SK-N-SH treated with all-trans-retinoic acid at 6 μM for 48 hours (cell line): ENCODE measurements at regions not wholly inside any gene's neighbourhood (a gene's known extent, or its start where the extent isn't known, plus 50 kb on each side); places are given as distances from the start of the nearest gene placed in this dataset.

Experiments
- ATAC-seq: fragments of 200-7000 bp; cut with Tn5 transposase; 3 replicates; pipeline ENCODE4 v1.9.1; 2020; ENCODE audit warnings: mild to moderate bottlenecking, moderate library complexity
- ARNTL ChIP-seq: fragments of 450-650 bp; formaldehyde crosslinking; IDR thresholded peaks from 2 replicates; pipeline ENCODE4 v1.5.0; 2020; ENCODE audit warnings: low read depth, mild to moderate bottlenecking, moderate library complexity, borderline replicate concordance
- CSDC2 ChIP-seq: fragments of 250-450 bp; sonication (Bioruptor Pico); IDR thresholded peaks from 2 replicates; pipeline ENCODE4 v1.5.0; 2020; ENCODE audit warnings: mild to moderate bottlenecking, moderate library complexity
- ESRRG ChIP-seq: fragments of 250-450 bp; sonication (Bioruptor Pico); IDR thresholded peaks from 2 replicates; pipeline ENCODE4 v1.6.1; 2021; ENCODE audit warnings: mild to moderate bottlenecking
- GLIS3 ChIP-seq: fragments of 250-450 bp; sonication (Bioruptor Pico); IDR thresholded peaks from 2 replicates; pipeline ENCODE4 v1.5.0; 2020; ENCODE audit warnings: mild to moderate bottlenecking, moderate library complexity
- ISL1 ChIP-seq: fragments of 250-450 bp; sonication (Bioruptor Pico); IDR thresholded peaks from 2 replicates; pipeline ENCODE4 v2.1.2; 2022; ENCODE audit warnings: mild to moderate bottlenecking, moderate library complexity
- PPARA ChIP-seq: fragments of 250-450 bp; sonication (Bioruptor Pico); IDR thresholded peaks from 2 replicates; pipeline ENCODE4 v1.5.0; 2020; ENCODE audit warnings: mild to moderate bottlenecking, borderline replicate concordance
- SNAI2 ChIP-seq: fragments of 250-450 bp; sonication (Bioruptor Pico); IDR thresholded peaks from 2 replicates; pipeline ENCODE4 v1.5.0; 2020; ENCODE audit warnings: mild to moderate bottlenecking, moderate library complexity
- TOX ChIP-seq: fragments of 250-450 bp; sonication (Bioruptor Pico); IDR thresholded peaks from 2 replicates; pipeline ENCODE4 v1.8.0; 2021; ENCODE audit warnings: mild to moderate bottlenecking, moderate library complexity, borderline replicate concordance
- ZC3H10 ChIP-seq: fragments of 250-450 bp; sonication (Bioruptor Pico); IDR thresholded peaks from 2 replicates; pipeline ENCODE4 v1.5.1; 2021; ENCODE audit warnings: mild to moderate bottlenecking, moderate library complexity
- ZFP3 ChIP-seq: fragments of 250-450 bp; sonication (Bioruptor Pico); IDR thresholded peaks from 2 replicates; pipeline ENCODE4 v1.5.0; 2020; ENCODE audit warnings: mild to moderate bottlenecking, moderate library complexity
- ZFP30 ChIP-seq: fragments of 450-650 bp; formaldehyde crosslinking; IDR thresholded peaks from 2 replicates; pipeline ENCODE4 v1.5.0; 2022; ENCODE audit warnings: mild to moderate bottlenecking, moderate library complexity
- ZNF565 ChIP-seq: fragments of 450-650 bp; formaldehyde crosslinking; conservative IDR thresholded peaks from 2 replicates; pipeline ENCODE4 v1.5.0; 2020; ENCODE audit warnings: low read depth, mild to moderate bottlenecking, moderate library complexity
- TF ChIP-seq, protein P1 (sequence below): fragments of 250-450 bp; sonication (Bioruptor Pico); IDR thresholded peaks from 2 replicates; pipeline ENCODE4 v1.5.1; 2021; ENCODE audit warnings: mild to moderate bottlenecking, moderate library complexity
- TF ChIP-seq, protein P2 (sequence below): fragments of 250-450 bp; sonication (Bioruptor Pico); IDR thresholded peaks from 2 replicates; pipeline ENCODE4 v1.5.0; 2020; ENCODE audit warnings: mild to moderate bottlenecking, moderate library complexity
- TF ChIP-seq, protein P3 (sequence below): fragments of 250-450 bp; sonication (Bioruptor Pico); IDR thresholded peaks from 2 replicates; pipeline ENCODE4 v1.5.1; 2020; ENCODE audit warnings: low read depth, mild to moderate bottlenecking, moderate library complexity
- TF ChIP-seq, protein P4 (sequence below): fragments of 250-450 bp; sonication (Bioruptor Pico); IDR thresholded peaks from 2 replicates; pipeline ENCODE4 v1.8.0; 2020; ENCODE audit warnings: mild to moderate bottlenecking, moderate library complexity, borderline replicate concordance
- TF ChIP-seq, protein P5 (sequence below): fragments of 250-450 bp; sonication (Bioruptor Pico); IDR thresholded peaks from 2 replicates; pipeline ENCODE4 v1.8.0; 2021; ENCODE audit warnings: low read depth, mild to moderate bottlenecking, moderate library complexity, borderline replicate concordance

DNA sequence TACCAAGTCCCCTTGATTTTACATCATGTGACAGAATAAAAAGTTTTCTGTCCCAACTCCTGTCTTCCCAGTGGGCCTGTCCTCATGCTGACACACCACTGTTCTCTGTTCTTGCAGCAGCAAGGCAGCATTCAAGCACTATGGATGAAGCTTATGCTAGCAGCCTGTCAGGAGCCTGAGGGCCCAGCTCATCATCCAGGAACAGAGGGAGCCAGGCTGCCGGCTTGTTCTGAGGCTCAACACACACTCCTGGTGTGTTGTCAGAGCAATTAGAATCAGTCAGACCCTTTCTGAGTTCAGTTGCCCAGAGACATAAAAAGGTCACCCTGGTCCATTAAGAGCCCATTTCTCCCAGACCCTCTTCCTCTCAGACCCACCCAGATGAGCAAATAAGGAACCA is 282.9 kb downstream of the SEC16B start:
- TF ChIP-seq ZNF565 = no peak
- TF ChIP-seq ISL1 (CRISPR knock-in tag) = no peak
- TF ChIP-seq ZFP3 (CRISPR knock-in tag) = no peak
- TF ChIP-seq, protein P1, sequence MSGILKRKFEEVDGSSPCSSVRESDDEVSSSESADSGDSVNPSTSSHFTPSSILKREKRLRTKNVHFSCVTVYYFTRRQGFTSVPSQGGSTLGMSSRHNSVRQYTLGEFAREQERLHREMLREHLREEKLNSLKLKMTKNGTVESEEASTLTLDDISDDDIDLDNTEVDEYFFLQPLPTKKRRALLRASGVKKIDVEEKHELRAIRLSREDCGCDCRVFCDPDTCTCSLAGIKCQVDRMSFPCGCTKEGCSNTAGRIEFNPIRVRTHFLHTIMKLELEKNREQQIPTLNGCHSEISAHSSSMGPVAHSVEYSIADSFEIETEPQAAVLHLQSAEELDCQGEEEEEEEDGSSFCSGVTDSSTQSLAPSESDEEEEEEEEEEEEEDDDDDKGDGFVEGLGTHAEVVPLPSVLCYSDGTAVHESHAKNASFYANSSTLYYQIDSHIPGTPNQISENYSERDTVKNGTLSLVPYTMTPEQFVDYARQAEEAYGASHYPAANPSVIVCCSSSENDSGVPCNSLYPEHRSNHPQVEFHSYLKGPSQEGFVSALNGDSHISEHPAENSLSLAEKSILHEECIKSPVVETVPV (CRISPR knock-in tag) = no peak
- TF ChIP-seq ZC3H10 (CRISPR knock-in tag) = no peak
- TF ChIP-seq, protein P2, sequence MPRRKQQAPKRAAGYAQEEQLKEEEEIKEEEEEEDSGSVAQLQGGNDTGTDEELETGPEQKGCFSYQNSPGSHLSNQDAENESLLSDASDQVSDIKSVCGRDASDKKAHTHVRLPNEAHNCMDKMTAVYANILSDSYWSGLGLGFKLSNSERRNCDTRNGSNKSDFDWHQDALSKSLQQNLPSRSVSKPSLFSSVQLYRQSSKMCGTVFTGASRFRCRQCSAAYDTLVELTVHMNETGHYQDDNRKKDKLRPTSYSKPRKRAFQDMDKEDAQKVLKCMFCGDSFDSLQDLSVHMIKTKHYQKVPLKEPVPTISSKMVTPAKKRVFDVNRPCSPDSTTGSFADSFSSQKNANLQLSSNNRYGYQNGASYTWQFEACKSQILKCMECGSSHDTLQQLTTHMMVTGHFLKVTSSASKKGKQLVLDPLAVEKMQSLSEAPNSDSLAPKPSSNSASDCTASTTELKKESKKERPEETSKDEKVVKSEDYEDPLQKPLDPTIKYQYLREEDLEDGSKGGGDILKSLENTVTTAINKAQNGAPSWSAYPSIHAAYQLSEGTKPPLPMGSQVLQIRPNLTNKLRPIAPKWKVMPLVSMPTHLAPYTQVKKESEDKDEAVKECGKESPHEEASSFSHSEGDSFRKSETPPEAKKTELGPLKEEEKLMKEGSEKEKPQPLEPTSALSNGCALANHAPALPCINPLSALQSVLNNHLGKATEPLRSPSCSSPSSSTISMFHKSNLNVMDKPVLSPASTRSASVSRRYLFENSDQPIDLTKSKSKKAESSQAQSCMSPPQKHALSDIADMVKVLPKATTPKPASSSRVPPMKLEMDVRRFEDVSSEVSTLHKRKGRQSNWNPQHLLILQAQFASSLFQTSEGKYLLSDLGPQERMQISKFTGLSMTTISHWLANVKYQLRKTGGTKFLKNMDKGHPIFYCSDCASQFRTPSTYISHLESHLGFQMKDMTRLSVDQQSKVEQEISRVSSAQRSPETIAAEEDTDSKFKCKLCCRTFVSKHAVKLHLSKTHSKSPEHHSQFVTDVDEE = no peak
- TF ChIP-seq ESRRG (CRISPR knock-in tag) = no peak
- TF ChIP-seq CSDC2 = no peak
- no peak for TF ChIP-seq ZFP30 (CRISPR knock-in tag)
- TF ChIP-seq, protein P3, sequence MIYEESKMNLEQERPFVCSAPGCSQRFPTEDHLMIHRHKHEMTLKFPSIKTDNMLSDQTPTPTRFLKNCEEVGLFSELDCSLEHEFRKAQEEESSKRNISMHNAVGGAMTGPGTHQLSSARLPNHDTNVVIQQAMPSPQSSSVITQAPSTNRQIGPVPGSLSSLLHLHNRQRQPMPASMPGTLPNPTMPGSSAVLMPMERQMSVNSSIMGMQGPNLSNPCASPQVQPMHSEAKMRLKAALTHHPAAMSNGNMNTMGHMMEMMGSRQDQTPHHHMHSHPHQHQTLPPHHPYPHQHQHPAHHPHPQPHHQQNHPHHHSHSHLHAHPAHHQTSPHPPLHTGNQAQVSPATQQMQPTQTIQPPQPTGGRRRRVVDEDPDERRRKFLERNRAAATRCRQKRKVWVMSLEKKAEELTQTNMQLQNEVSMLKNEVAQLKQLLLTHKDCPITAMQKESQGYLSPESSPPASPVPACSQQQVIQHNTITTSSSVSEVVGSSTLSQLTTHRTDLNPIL (CRISPR knock-in tag) = no peak
- TF ChIP-seq ARNTL (CRISPR knock-in tag) = no peak
- TF ChIP-seq, protein P4, sequence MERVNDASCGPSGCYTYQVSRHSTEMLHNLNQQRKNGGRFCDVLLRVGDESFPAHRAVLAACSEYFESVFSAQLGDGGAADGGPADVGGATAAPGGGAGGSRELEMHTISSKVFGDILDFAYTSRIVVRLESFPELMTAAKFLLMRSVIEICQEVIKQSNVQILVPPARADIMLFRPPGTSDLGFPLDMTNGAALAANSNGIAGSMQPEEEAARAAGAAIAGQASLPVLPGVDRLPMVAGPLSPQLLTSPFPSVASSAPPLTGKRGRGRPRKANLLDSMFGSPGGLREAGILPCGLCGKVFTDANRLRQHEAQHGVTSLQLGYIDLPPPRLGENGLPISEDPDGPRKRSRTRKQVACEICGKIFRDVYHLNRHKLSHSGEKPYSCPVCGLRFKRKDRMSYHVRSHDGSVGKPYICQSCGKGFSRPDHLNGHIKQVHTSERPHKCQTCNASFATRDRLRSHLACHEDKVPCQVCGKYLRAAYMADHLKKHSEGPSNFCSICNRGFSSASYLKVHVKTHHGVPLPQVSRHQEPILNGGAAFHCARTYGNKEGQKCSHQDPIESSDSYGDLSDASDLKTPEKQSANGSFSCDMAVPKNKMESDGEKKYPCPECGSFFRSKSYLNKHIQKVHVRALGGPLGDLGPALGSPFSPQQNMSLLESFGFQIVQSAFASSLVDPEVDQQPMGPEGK (CRISPR knock-in tag) = no peak
- no peak for TF ChIP-seq GLIS3 (CRISPR knock-in tag)
- no peak for ATAC-seq

DNA sequence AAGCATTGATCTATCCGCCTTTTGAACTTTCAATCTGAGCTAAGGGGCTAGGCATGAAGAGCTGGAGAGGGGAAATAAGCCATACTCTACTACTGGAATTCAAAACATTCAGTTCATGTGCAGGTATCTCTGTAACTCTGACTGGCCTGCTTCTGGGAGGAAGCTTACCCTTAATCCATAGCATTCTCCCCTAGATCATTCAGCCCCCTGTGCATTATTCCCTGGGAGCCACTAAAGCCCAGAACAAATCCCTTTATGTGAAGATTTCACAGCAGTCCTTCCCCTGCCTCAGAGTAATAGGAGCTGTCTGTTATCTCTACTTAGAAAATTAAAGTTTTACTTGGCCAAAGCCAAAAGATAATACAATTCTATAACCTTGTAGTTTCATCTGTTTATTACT is 300.7 kb downstream of the SEC16B start:
- TF ChIP-seq ARNTL (CRISPR knock-in tag) (no peak), PPARA (no peak), ZC3H10 (CRISPR knock-in tag) (no peak), TOX (CRISPR knock-in tag) (no peak), ESRRG (CRISPR knock-in tag) (no peak), SNAI2 (no peak), ZFP3 (CRISPR knock-in tag) (no peak)
- TF ChIP-seq, protein P2 = no peak
- TF ChIP-seq, protein P1 (CRISPR knock-in tag) = no peak
- TF ChIP-seq, protein P5, sequence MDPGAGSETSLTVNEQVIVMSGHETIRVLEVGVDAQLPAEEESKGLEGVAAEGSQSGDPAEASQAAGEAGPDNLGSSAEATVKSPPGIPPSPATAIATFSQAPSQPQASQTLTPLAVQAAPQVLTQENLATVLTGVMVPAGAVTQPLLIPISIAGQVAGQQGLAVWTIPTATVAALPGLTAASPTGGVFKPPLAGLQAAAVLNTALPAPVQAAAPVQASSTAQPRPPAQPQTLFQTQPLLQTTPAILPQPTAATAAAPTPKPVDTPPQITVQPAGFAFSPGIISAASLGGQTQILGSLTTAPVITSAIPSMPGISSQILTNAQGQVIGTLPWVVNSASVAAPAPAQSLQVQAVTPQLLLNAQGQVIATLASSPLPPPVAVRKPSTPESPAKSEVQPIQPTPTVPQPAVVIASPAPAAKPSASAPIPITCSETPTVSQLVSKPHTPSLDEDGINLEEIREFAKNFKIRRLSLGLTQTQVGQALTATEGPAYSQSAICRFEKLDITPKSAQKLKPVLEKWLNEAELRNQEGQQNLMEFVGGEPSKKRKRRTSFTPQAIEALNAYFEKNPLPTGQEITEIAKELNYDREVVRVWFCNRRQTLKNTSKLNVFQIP (CRISPR knock-in tag) = no peak
- ATAC-seq = no peak
